DMS 273 (cell line): ENCODE measurements at regions not wholly inside any gene's neighbourhood (a gene's known extent, or its start where the extent isn't known, plus 50 kb on each side); places are given as distances from the start of the nearest gene placed in this dataset.
"Not testable (repeated sequence)": the region's sequence is repeated elsewhere in the genome, so short reads cannot be mapped to it uniquely, and the experiment has no call there.

Experiments
- DNase-seq: peaks from one replicate; lab custom pipeline; 2025; ENCODE audit not compliant: unreplicated experiment; lab: John Stamatoyannopoulos, UW

DNA sequence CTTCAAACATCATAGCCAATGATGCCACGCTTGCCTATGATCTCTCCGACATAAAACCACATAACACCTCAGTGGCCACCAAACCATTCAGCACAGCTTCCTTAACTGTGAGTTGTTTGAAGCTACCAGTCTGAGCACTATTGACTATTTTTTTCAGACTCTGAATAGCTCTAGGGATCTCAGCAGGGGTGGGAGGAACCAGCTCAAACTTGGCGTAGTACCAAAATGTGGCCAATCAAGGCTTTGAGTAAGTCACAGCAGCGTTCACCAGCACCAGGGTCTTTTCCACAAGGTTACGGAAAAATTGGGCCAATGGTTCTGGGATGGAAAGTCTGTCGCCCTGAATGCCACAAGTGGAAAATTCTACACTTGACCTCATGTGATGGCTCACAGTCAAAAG, 70.6 kb downstream of the SMPDL3A start:
- DNase-seq: no peak

DNA sequence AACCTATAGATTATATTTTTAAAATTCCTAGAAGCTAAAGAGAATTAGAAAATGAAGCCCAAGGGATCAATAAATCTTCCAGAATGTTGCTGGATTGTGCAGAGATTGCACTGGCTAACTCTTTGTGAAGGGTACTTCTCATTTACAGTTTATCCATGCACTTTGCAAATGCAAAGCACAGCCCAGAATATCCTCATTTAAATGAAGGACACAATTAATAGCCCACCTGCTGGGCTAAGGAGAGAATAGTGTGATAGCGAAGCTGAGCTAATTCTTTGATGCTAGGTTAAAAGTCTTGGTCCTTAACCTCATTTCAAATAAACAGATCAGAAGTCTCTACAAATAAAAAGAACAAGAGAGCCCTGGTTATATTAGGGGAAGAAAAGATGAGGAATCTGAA, 72.5 kb downstream of the SMPDL3A start:
- DNase-seq: no peak

DNA sequence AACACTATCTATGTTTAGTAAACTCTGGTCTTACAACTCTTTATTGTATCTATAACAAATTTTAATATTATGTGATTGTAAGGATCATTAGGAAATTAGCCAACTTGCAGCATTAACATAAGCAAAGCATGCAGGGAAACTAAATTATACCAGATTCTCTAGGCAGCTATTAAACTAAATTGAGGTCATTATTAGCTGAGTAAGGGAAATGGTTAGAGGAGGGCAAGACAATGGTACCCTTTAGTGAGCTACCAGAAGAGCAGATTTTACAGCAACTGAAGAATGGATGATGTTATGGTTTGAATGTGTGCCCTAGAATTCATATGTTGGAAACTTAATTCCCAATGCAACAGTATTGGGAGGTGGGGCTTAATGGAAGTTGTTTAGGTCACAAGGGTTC, 79.1 kb downstream of the SMPDL3A start:
- DNase-seq: no peak

DNA sequence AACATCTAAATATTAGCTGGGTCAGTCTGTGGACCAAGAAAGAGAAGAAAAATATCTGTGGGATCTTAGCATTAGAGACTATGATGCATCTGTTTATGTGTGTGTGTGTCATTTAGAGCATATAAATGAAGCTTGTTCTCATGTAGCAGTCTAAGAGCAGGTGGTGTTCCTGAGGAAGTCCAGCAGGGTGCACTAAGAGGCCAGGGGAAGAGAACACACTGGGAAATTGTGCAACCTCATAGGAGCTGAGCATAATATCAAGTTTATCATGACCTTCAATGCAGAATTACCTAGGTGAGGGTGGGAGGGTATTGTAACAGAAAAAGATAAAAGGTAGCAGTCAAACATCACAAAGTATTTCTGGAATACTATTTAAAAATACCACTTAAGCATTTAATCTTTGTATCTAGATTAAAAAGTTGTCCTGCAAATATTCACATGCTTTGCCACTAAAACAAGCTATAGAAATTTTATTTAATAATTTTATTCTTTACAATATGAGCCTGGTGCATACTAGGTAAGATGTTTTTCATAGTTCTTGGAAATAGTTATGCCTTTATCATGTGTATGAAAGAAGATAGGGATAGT, 80.5 kb downstream of the SMPDL3A start:
- DNase-seq: peak; percentile 58

DNA sequence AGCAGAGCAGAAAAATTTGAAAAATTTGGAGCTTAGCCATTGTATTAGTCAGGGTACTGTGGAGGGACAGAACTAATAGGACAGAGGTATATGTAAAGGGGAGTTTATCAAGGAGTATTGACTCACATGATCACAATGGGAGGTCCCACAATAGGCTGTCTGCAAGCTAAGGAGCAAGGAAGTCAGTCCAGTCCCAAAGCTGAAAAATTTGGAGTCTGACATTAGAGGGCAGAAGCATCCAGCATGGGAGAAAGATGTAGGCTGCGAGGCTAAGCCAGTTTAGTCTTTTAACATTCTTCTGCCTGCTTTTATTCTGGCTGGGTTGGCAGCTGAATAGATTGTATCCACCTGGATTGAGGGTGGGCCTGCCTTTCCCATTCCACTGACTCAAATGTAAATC, 82.0 kb downstream of the SMPDL3A start:
- no peak for DNase-seq

DNA sequence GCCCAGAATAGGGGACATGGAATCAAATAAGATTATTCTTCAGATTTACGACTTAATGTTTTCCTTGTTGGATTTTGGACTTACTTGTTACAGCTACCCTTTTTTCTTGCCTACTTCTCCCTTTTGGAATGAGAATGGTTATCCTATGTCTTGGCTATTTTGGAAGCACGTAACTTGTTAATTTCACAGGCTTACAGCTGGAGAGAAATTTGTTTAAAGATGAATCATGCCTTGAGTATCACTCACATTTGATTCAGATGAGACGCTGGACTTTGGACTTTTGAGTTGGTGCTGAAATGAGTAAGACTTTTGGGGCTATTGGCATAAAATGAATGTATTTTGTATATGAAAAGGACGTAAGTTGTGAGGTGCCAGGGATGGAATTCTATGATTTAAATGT, 83.3 kb downstream of the SMPDL3A start:
- DNase-seq: no peak

DNA sequence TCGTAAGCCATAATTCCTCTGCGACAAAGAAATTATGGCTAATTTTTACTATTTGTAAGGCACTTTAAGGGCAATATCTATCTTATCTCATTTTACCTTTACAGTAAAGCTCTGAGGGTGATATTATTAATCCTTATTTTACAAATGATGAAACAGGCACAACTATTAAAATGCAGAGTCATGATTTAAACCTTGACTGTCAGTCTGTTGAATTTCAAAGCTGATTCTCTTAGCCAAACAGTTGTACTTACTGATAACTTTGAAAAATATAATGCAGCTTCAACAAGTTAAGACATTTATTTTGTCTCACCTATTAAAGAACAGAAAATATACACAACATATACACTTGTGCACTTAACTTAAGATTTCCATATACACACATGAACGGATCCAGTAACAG, 88.2 kb downstream of the SMPDL3A start:
- no peak for DNase-seq

DNA sequence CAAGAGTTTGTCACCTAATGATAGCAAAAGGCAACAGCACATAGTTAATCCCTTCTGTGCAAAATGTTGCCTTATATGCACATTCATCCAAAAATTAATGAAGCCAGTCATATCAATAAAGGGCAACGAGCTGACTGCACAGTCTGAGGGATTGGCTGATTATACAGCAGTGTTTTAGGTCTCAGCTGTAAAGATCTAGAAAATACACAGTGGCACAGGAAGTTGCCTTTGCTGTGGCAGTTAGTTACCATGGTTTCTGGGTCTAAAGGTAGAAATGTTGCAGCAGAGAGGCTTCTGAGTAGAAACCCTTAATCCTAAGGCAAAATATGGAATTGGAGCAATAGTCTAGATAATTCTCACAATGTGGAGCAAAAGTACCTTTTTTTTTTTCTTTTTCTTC, 89.7 kb downstream of the SMPDL3A start:
- DNase-seq: no peak

DNA sequence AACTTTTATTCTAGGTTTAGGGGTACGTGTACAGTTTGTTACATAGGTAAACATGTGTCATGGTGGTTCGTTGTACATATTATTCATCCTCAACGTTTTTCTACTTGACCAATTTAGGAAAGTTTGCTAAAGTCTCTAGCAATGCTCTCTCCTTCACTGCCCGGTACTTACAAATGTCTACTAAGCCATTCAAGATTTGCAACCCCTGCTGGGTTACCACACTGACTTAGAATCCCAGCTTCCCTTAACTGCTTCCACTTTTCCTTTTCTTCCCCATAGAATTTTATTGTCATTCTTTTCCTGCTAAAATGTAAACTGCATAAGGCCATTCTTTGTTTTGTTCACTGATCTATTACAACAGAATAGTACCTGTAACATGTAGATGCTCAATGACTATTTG, 97.4 kb downstream of the SMPDL3A start:
- no peak for DNase-seq

DNA sequence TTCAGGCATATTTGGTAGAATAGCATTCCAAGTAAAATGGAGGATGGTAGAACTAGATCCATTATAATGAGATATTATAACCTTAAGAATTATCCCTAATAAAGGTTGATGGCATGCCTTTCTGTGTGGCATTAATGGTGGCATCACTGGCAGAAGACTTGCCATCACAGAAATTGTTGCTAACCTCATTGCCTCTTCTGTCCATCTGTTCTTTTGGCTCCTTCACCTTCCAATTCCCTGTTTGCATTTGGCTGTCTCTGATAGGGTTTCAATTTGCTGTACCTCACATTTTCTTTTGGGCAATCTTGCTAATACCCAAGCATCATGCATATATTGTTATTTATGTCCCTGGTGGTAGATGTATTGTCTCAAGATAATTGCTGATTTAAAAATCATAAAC, 98.9 kb downstream of the SMPDL3A start:
- DNase-seq: no peak

DNA sequence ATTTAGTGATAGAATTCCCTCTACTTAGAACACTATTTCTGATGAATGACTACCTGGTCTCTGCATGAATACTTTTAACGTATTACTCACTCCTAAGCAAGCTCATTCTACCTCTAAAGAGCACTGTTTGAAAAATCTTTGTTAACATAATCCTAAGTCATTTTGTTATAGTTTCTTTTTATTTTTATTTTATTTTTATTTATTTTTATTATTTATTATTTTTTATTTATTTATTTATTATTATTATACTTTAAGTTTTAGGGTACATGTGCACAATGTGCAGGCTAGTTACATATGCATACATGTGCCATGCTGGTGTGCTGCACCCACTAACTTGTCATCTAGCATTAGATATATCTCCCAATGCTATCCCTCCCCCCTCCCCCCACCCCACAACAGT, 99.6 kb downstream of the SMPDL3A start:
- DNase-seq: not testable (repeated sequence)

DNA sequence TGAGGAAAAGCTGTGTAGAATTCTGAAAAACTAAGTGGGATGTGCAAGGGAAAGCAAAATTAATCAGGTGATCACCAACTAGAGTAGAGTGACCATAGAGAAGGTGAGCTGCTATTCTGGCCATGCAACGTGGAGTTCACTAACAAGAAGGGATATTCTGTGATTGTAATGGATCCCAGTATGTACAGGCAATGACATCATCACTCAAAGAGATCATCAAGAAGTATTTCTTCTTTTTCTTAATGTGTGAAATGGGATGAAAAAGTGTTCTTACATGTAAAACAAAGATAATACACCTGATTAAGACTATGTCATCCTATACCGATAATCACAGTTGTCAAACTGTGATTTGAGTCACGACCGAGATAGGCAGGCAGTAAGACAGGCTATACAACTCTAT, 101.2 kb downstream of the SMPDL3A start:
- no peak for DNase-seq

DNA sequence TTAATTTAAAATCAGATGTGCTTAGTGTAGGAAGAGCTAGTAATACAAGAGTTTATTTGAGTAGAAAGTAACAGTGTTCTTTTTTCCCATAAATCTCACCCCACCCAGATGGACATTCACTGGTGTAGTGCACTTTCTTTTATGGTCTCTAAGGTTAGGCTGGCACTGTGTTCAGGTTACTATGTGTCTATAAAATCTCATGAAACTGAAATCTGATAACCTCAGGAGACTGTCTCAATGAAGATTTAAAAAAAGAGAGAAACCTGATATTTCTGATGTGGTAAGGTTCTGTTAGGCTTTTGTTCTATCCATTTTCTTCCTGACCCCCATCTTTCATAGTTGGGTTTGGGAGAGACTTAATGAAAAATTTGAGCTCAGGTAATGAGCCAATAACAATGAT, 101.2 kb upstream of the CLVS2 start:
- DNase-seq: no peak

DNA sequence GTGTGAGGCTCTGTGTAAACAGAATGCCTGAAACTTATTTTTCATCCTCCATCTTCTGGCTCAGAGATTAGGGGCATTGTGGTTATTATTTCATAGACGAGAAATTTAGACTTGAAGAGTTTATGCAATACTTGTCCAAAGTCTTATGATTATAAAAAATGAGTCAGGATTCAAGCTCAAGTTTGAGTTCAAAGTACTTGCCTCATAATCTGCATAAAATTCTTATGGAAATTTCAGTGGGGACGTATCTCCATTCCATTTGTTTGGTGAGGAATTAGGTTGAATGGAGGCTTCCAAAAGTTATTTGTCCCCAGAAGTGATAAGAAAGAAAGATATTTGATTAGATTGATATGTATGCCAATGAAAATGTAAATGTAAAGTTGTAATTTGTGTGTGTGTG, 93.7 kb upstream of the CLVS2 start:
- DNase-seq: no peak

DNA sequence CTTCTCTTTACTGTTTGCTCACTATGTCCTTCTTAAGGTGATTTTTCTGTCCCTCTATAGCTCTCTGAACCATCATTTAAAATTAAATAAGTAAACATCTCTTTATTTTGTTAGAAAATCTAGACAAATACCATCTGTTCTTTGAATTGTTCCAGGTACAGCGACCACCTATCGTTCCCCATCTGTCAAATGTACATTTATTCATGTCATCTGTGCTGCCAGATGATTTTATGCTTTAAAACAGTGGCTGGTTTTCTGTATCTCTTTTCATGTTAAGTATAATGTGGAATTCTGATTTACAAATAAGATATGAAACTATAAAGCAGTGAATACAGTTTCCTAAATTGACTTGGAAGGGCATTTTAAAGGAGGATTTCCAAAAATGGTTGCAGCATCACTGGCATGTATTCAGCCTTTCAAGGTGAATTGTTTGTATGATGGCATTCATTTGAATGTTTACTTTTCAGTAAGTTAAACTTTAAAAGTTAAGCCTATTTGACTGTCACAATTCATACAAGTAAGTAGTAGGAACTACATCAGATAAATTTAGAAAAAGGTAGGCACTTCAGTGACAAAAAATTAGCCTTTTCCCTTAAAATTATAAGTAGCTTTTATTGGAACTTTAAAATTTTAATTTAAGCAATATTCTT, 92.6 kb upstream of the CLVS2 start:
- no peak for DNase-seq

DNA sequence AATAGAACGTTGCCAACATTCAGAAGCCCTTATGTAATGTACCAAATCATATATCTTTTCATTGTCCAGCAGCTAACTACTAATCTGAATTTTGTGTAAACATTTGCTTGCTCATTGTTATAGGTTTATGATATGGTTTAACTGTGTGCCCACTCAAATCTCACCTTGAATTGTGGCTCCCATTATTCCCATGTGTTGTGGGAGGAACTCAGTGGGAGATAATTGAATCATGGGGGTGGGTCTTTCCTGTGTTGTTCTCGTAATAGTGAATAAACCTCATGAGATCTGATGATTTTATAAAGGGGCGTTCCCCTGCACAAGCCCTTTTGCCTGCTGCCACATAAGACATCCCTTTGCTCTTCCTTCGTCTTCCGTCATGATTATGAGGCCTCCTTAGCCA, 91.9 kb upstream of the CLVS2 start:
- no peak for DNase-seq

DNA sequence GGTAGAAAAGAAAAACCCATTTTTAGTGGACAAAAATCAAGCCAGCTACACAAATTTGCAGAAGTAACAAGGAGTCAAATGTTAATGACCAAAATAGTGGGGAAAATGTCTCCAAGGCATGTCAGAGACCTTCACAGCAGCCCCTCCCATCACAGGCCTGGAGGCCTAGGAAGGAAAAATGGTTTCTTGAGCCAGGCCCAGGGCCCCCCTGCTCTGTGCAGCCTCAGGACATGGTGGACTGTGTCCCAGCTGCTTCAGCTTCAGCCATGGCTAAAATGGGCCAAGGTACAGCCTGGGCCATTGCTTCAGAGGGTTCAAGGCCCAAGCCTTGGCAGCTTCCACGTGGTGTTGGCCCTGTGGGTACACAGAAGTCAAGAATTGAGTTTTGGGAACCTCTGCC, 82.5 kb upstream of the CLVS2 start:
- DNase-seq: no peak

DNA sequence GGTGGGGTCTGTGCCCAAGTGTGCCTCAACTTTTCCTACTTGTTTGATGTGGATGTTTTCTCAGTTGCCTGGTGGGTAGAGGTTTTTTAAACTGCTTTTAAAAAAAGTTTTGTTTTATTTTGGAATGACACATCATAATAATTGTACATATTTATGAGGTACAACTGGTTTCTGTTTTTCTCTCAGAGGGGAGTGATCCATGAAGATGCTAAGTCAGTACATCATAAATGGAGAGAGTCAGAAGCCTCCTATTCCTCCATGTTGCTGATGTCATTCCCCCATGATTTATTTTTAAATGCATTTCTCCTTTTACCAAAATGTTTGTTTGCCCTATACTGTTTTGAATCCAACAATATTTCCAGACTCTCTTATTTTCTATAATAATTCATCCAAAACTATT, 77.3 kb upstream of the CLVS2 start:
- no peak for DNase-seq

DNA sequence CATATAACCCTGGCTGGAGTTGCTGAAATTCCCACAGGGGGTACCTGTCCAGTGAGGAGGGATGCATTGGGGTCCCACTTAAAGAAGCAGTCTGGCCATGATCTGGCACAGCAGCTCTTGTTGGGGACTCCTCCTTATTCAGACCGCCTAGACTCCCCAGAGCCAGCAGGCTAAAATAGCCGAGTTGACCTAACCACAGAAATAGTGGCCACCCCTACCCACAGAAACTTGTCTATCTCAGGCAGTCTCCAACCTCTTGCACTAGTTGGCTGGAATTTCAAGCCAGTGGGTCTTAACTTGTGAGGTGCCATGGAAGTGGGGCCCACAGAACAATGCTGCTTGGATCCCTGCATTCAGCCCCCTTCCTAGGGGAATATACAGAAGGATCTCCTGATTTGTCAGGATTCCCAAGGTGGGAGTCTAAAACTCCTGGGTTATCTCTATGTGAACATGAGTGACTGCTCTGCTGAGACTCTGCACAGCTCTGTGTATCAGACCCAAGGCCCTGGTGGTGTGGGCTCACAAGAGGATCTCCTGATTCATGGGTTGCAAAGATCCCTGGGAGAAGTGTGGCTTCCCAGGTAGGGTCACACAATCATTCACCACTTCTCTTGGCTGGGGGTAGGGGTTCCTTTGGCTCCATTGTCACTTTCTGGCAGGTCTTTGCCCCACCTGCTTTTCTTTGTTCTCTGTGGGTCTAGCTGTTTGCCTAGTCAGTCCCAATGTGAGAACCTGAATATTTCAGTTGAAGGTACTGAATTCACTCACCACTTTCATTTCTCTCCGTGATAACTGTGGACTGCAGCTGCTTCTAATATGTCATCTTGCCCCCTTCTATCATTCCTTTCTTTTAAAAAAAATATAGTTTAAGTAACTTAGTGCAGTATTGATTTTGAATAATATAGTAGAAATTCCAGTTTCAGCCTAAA, 65.5 kb upstream of the CLVS2 start:
- DNase-seq: no peak

DNA sequence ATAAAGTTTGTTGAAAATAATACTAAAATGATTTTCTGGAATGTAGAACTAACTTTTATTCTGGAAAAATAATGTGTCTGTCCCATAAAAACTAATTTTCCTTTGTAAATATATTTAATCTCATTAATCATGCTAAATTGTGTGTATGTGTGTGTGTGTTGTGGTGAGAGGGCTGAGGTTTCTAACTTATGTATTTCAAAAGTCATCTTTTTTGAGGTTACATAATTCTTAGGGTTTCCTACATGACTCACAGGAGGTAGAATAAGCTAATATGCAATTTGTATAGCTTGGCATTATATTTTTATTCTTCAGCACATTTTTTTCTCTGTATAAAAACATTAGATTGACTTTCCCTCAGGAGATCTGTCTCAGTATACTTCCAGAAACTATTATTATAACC, 64.1 kb upstream of the CLVS2 start:
- DNase-seq: no peak

DNA sequence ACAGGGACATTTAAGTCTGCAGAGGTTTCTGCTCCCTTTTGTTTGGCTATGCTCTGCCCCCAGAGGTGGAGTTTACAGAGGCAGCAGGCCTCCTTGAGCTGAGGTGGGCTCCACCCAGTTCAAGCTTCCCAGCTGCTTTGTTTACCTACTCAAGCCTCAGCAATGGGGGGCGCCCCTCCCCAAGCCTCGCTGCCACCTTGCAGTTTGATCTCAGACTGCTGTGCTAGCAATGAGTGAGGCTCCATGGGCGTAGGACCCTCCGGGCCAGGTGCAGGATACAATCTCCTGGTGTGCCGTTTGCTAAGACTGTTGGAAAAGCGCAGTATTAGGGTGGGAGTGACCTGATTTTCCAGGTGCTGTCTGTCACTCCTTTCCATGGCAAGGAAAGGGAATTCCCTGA, 51.1 kb upstream of the CLVS2 start:
- DNase-seq: not testable (repeated sequence)
